ENCODE measurements at regions not wholly inside any gene's neighbourhood (a gene's known extent, or its start where the extent isn't known, plus 50 kb on each side); places are given as distances from the start of the nearest gene placed in this dataset.

DNA sequence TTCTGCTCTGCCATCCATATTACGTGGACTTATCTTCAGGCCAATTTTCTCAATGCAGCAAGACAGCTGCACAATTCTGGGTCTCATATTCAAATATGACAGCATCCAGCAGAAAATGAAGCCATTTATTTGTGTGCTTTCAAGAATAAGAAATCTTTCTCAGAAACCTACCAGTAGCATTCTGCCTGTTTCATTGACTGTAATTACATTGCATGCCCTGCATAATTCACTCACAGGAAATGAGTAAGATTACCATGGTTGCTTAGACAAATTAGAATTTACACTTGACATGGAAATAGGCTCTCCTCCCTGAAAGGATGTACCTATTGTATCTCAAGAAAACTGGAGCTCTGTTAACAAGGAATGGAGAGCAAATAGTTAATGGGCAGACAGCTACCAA, 346.6 kb upstream of the DCBLD2 start:
- Histone ChIP-seq H3T11ph (ENCODE audit: low read length) (no peak overlapping the region), H2AFZ (ENCODE audit: low read length) (no peak overlapping the region), H3K9ac (ENCODE audit: extremely low read depth, insufficient read length, low read length) (no peak overlapping the region), H2BK20ac (ENCODE audit: low read depth, low read length, poor library complexity, severe bottlenecking) (no peak overlapping the region), H4K91ac (ENCODE audit: insufficient read length, low read depth, low read length) (no peak overlapping the region), H2BK12ac (ENCODE audit: insufficient read length, low read depth, low read length) (no peak overlapping the region), H3K79me1 (ENCODE audit: insufficient read depth, low read depth, low read length, poor library complexity, severe bottlenecking) (no peaks in the 10 kb centered on the region), H3K23ac (ENCODE audit: insufficient read length, low read depth, low read length) (no peak overlapping the region), H3K23me2 (ENCODE audit: insufficient read length, low read depth, low read length, poor library complexity, severe bottlenecking) (no peaks in the 10 kb centered on the region), H3K56ac (ENCODE audit: insufficient read length, low read depth, low read length) (no peak overlapping the region), H3K18ac (ENCODE audit: insufficient read length, low read depth, low read length) (no peak overlapping the region), H4K5ac (ENCODE audit: insufficient read length, low read depth, low read length) (no peak overlapping the region), H2AK5ac (ENCODE audit: insufficient read length, low read length) (no peak overlapping the region), H3K4me2 (ENCODE audit: insufficient read depth, insufficient read length, low read length) (no peak overlapping the region), H4K20me1 (ENCODE audit: control insufficient read depth, insufficient read depth, insufficient read length) (no peaks in the 10 kb centered on the region), H3K27ac (ENCODE audit: insufficient read length, low read depth, low read length) (no peak overlapping the region), H3K27me3 (ENCODE audit: insufficient read depth, low read length) (no peaks in the 10 kb centered on the region), H2BK120ac (ENCODE audit: low read depth, low read length, poor library complexity, severe bottlenecking) (no peak overlapping the region), H3K9me3 (ENCODE audit: control insufficient read depth, low read depth, low read length) (no peaks in the 10 kb centered on the region), H4K8ac (replicated peaks; ENCODE audit: insufficient read length, low read depth, low read length) (no peak overlapping the region), H3K4me1 (ENCODE audit: insufficient read depth, low read length) (no peaks in the 10 kb centered on the region), H2BK15ac (ENCODE audit: low read depth, low read length) (no peak overlapping the region), H2BK5ac (ENCODE audit: insufficient read length, low read length) (no peak overlapping the region), H3K79me2 (ENCODE audit: insufficient read depth, low read length) (no peaks in the 10 kb centered on the region), H3K4ac (ENCODE audit: low read depth, low read length) (no peak overlapping the region), H3K14ac (ENCODE audit: insufficient read depth, low read length) (no peak overlapping the region)
- no peak for TF ChIP-seq CTCF (conservative IDR thresholded peaks at IDR 0.05)
- H3K4me1 Mint-ChIP-seq: no peaks in the 10 kb centered on the region; a peak in 1 of 4 replicates
- no peaks in the 10 kb centered on the region for H3K27me3 Mint-ChIP-seq (ENCODE audit: low read depth)
- DNase-seq: no peak
- peaks cover 0 to 3% (median 0%) of the 10 kb centered on the region in 3 experiments; a peak in 4 of 7 replicates for H3K36me3 Mint-ChIP-seq (ENCODE audit: insufficient read depth in 1 of 3, low read depth in 3 of 3)
- H3K9me3 Mint-ChIP-seq: peaks cover 10 to 11% of the 10 kb centered on the region in 2 experiments; a peak in 4 of 5 replicates
- WGBS (ENCODE audit: extremely low coverage, insufficient read length, low lambda C conversion rate): no CpG with 5 or more reads among the region's 1 CpG
- no peak overlapping the region for H3K4me3 Mint-ChIP-seq
- H3K27ac Mint-ChIP-seq: no peak overlapping the region; a peak in 1 of 7 replicates
